ENCODE measurements at regions not wholly inside any gene's neighbourhood (a gene's known extent, or its start where the extent isn't known, plus 50 kb on each side); places are given as distances from the start of the nearest gene placed in this dataset.

- Mint-ChIP-seq H3K27ac (ENCODE audit: unreplicated experiment) (no peak overlapping the region), H3K9me3 (peaks cover 6% of the 10 kb centered on the region), H3K27me3 (ENCODE audit: low read depth) (no peaks in the 10 kb centered on the region), H3K4me1 (no peaks in the 10 kb centered on the region), H3K36me3 (ENCODE audit: low read depth) (peaks cover 6% of the 10 kb centered on the region), H3K4me3 (no peak overlapping the region)
- no peak for TF ChIP-seq CTCF (conservative IDR thresholded peaks at IDR 0.05)
- DNase-seq (ENCODE audit: low read depth, low spot score) = no peak
Observed at GRCh38 chr9:82651474-82651873, 411.5 kb downstream of the RASEF start.

- H3K4me1 Mint-ChIP-seq = peaks cover 20% of the 10 kb centered on the region
- DNase-seq (ENCODE audit: low read depth, low spot score) = no peak
- no peaks in the 10 kb centered on the region for H3K9me3 Mint-ChIP-seq
- H3K27me3 Mint-ChIP-seq (ENCODE audit: low read depth) = no peaks in the 10 kb centered on the region
- H3K36me3 Mint-ChIP-seq (ENCODE audit: low read depth) = no peaks in the 10 kb centered on the region
- H3K27ac Mint-ChIP-seq (ENCODE audit: unreplicated experiment) = no peak overlapping the region
- H3K4me3 Mint-ChIP-seq = no peak overlapping the region
- no peak for TF ChIP-seq CTCF (conservative IDR thresholded peaks at IDR 0.05)
Observed at GRCh38 chr9:82665324-82665723, 397.6 kb downstream of the RASEF start.

- Mint-ChIP-seq H3K27me3 (ENCODE audit: low read depth) (no peaks in the 10 kb centered on the region), H3K4me3 (no peak overlapping the region), H3K27ac (ENCODE audit: unreplicated experiment) (no peak overlapping the region), H3K36me3 (ENCODE audit: low read depth) (no peaks in the 10 kb centered on the region), H3K4me1 (peaks cover 21% of the 10 kb centered on the region), H3K9me3 (no peaks in the 10 kb centered on the region)
- TF ChIP-seq CTCF (conservative IDR thresholded peaks at IDR 0.05) = no peak
- no peak for DNase-seq (ENCODE audit: low read depth, low spot score)
Observed at GRCh38 chr9:82668689-82669199, 394.2 kb downstream of the RASEF start.

- H3K36me3 Mint-ChIP-seq (ENCODE audit: low read depth) = no peaks in the 10 kb centered on the region
- H3K9me3 Mint-ChIP-seq = no peaks in the 10 kb centered on the region
- no peak overlapping the region for H3K4me3 Mint-ChIP-seq
- no peak for DNase-seq (ENCODE audit: low read depth, low spot score)
- no peak for TF ChIP-seq CTCF (conservative IDR thresholded peaks at IDR 0.05)
- no peaks in the 10 kb centered on the region for H3K27me3 Mint-ChIP-seq (ENCODE audit: low read depth)
- H3K27ac Mint-ChIP-seq (ENCODE audit: unreplicated experiment) = no peak overlapping the region
- peaks cover 21% of the 10 kb centered on the region for H3K4me1 Mint-ChIP-seq
Observed at GRCh38 chr9:82670000-82670399, 392.9 kb downstream of the RASEF start.

GRCh38 chr9:82670726-82671125 is 392.2 kb downstream of the RASEF start:
- Mint-ChIP-seq H3K27ac (ENCODE audit: unreplicated experiment) (no peak overlapping the region), H3K4me1 (peaks cover 21% of the 10 kb centered on the region), H3K36me3 (ENCODE audit: low read depth) (no peaks in the 10 kb centered on the region), H3K4me3 (no peak overlapping the region), H3K9me3 (no peaks in the 10 kb centered on the region), H3K27me3 (ENCODE audit: low read depth) (no peaks in the 10 kb centered on the region)
- DNase-seq (ENCODE audit: low read depth, low spot score) = no peak
- no peak for TF ChIP-seq CTCF (conservative IDR thresholded peaks at IDR 0.05)

- Mint-ChIP-seq H3K4me3 (no peak overlapping the region), H3K27me3 (ENCODE audit: low read depth) (no peaks in the 10 kb centered on the region), H3K4me1 (peaks cover 20% of the 10 kb centered on the region), H3K36me3 (ENCODE audit: low read depth) (no peaks in the 10 kb centered on the region), H3K9me3 (no peaks in the 10 kb centered on the region), H3K27ac (ENCODE audit: unreplicated experiment) (no peak overlapping the region)
- DNase-seq (ENCODE audit: low read depth, low spot score) = no peak
- TF ChIP-seq CTCF (conservative IDR thresholded peaks at IDR 0.05) = no peak
Observed at GRCh38 chr9:82673201-82673600, 389.7 kb downstream of the RASEF start.

Data from neural crest cell (in vitro differentiated cells).